Activated CD8-positive, alpha-beta T cell treated with anti-CD3 and anti-CD28 coated beads for 36 hours (primary cell): ENCODE measurements at regions not wholly inside any gene's neighbourhood (a gene's known extent, or its start where the extent isn't known, plus 50 kb on each side); places are given as distances from the start of the nearest gene placed in this dataset.

Experiments
- ATAC-seq: fragments of 200-7000 bp; cut with Tn5 transposase; one replicate; pipeline ENCODE4 v1.10.0; 2021; ENCODE audit warnings: mild to moderate bottlenecking, moderate library complexity
- CTCF ChIA-PET: fragments of 350-600 bp; sonication (Branson Sonifier 250); formaldehyde crosslinking; loops from one replicate; lab custom pipeline; 2021; ENCODE audit warnings: antibody characterized with exemption; lab: Charles Lee
- POLR2A ChIA-PET: fragments of 350-600 bp; sonication (Branson Sonifier 250); formaldehyde crosslinking; loops from one replicate; lab custom pipeline; 2021; ENCODE audit warnings: antibody characterized with exemption; lab: Charles Lee
- DNase-seq: peaks from one replicate; pipeline ENCODE4 v3.0.0-alpha.2; 2020
- H3K27ac Mint-ChIP-seq: one replicate; pipeline ENCODE4 v1.8.0; 2021; ENCODE audit warnings: mild to moderate bottlenecking, mixed read lengths
- H3K27me3 Mint-ChIP-seq: one replicate; pipeline ENCODE4 v1.8.0; 2021; ENCODE audit warnings: mixed read lengths
- H3K36me3 Mint-ChIP-seq: one replicate; pipeline ENCODE4 v1.8.0; 2021; ENCODE audit warnings: low read depth, mixed read lengths
- H3K4me1 Mint-ChIP-seq: one replicate; pipeline ENCODE4 v1.8.0; 2021; ENCODE audit warnings: low read depth, mixed read lengths
- H3K4me3 Mint-ChIP-seq: one replicate; pipeline ENCODE4 v1.8.0; 2021; ENCODE audit warnings: mild to moderate bottlenecking, moderate library complexity, mixed read lengths
- H3K9me3 Mint-ChIP-seq: one replicate; pipeline ENCODE4 v1.8.0; 2021; ENCODE audit warnings: mixed read lengths
- CTCF ChIP-seq: fragments of 200-600 bp; IDR thresholded peaks from one replicate; pipeline ENCODE4 v1.8.0; 2022; ENCODE audit warnings: antibody characterized with exemption, mild to moderate bottlenecking
- intact Hi-C: fragments of 100-400 bp; cut with micrococcal nuclease; formaldehyde crosslinking; loops from one replicate; pipeline ENCODE4 v1.10.0; 2022

GRCh38 chr20:16205507-16205906 is 367.7 kb downstream of the KIF16B start:
- Mint-ChIP-seq H3K36me3 (no peaks in the 10 kb centered on the region), H3K9me3 (no peaks in the 10 kb centered on the region), H3K4me1 (no peaks in the 10 kb centered on the region), H3K4me3 (no peak overlapping the region), H3K27me3 (no peaks in the 10 kb centered on the region), H3K27ac (no peak overlapping the region)
- ChIA-PET CTCF (no interaction called here), POLR2A (no interaction called here)
- intact Hi-C loops, result no loop called here
- ATAC-seq (no peak), DNase-seq (no peak)
- TF ChIP-seq CTCF, result no peak

DNA sequence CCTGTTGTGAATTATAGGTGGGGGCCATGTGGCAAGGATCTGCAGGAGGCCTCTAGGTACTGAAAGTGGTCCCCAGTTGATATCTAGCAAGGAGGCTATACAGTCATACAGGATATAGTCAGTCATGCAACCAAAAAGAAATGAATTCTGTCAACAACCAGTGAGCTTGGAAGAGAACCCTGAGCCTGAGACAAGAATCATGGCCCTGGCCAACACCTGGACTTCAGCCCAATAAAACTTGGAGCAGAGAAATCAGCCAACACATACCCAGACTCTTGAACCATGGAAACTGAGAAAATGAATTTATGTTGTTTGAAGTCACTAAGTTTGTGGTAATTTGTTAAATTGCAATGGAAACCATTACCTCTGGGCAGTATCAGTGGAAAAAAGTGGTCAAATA is 370.2 kb downstream of the KIF16B start:
- ChIA-PET CTCF (no interaction called here), POLR2A (no interaction called here)
- Mint-ChIP-seq H3K36me3 (no peaks in the 10 kb centered on the region), H3K27me3 (no peaks in the 10 kb centered on the region), H3K4me3 (no peak overlapping the region), H3K27ac (no peak overlapping the region), H3K4me1 (no peaks in the 10 kb centered on the region), H3K9me3 (peaks cover 2% of the 10 kb centered on the region)
- ATAC-seq (no peak), DNase-seq (no peak)
- TF ChIP-seq CTCF, result no peak
- intact Hi-C loops, result no loop called here

DNA sequence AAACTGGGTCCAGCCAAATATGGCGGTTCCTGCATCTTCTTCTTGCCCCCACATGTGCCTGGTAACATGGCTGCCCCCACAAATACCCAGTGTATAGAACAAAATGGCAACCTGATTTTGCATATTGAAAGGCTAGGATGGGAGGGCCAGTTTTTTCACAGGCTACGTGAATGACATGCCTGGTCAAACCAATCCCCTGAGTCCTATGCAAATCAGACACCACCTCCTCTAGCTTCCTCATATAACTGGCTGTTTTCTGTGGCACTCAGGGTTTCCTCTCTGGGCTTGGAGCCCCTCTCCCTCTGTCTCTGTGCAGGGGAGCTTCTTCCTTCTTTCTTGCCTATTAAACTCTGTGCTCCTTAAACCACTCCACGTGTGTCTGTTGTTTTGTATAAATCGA is 372.1 kb downstream of the KIF16B start:
- no peaks in the 10 kb centered on the region for H3K27me3 Mint-ChIP-seq

DNA sequence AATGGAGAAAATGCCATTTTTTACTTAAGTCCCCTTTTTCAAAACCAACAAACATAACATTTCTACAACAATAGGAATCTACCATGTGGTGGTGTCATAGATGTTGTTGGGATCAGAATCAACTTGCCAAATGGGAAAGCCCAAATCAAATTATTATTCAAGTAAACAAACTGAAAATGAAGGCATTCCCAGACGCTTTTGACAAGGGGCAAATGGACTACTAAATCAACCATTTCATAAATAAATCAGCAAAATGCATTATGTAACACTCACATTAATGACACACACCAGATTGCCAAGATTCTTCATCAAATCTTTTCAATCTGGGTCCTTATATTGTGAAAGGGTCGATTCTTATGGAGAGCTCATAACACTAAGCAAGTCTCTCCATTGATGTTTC is 375.6 kb downstream of the KIF16B start:
- ChIA-PET POLR2A (no interaction called here), CTCF (no interaction called here)
- Mint-ChIP-seq H3K27me3 (no peaks in the 10 kb centered on the region), H3K9me3 (peaks cover 2% of the 10 kb centered on the region), H3K4me1 (no peaks in the 10 kb centered on the region), H3K36me3 (no peaks in the 10 kb centered on the region), H3K27ac (no peak overlapping the region), H3K4me3 (no peak overlapping the region)
- ATAC-seq (no peak), DNase-seq (no peak)
- no peak for TF ChIP-seq CTCF
- intact Hi-C loops, result no loop called here

More for the DNA sequence above, 372.1 kb downstream of the KIF16B start:
- H3K36me3 Mint-ChIP-seq, result no peaks in the 10 kb centered on the region
- ChIA-PET POLR2A (no interaction called here), CTCF (no interaction called here)
- ATAC-seq, result no peak
- H3K4me1 Mint-ChIP-seq, result no peaks in the 10 kb centered on the region
- no peak for TF ChIP-seq CTCF
- intact Hi-C loops, result no loop called here
- no peak for DNase-seq
- no peak overlapping the region for H3K4me3 Mint-ChIP-seq
- peaks cover 2% of the 10 kb centered on the region for H3K9me3 Mint-ChIP-seq
- no peak overlapping the region for H3K27ac Mint-ChIP-seq

DNA sequence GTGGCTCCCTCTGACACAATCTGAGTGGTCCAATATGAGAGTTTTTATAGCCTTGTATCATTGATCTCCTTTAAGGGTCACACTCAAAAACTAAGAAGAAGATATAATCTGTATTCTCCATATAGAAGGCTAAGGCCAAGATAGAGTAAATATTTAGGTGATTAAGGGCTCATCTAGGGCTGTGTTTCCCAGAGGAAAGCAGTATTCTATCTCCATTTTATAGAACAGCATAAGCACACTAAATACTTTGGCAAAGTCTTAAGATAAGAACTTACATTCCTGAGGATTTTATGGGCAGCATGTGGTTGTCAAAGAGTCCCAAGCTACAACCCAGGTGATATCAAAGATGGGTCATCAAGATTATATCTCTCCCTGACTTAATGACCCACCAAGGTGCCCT is 377.6 kb downstream of the KIF16B start:
- ChIA-PET POLR2A (no interaction called here), CTCF (no interaction called here)
- intact Hi-C loops, result no loop called here
- no peaks in the 10 kb centered on the region for H3K27me3 Mint-ChIP-seq
- TF ChIP-seq CTCF, result no peak
- peaks cover 2% of the 10 kb centered on the region for H3K9me3 Mint-ChIP-seq
- ATAC-seq, result no peak
- H3K36me3 Mint-ChIP-seq, result no peaks in the 10 kb centered on the region
- DNase-seq, result no peak
- H3K27ac Mint-ChIP-seq, result no peak overlapping the region
- no peaks in the 10 kb centered on the region for H3K4me1 Mint-ChIP-seq
- no peak overlapping the region for H3K4me3 Mint-ChIP-seq
